SK-N-SH (cell line): ENCODE measurements at regions not wholly inside any gene's neighbourhood (a gene's known extent, or its start where the extent isn't known, plus 50 kb on each side); places are given as distances from the start of the nearest gene placed in this dataset.

Experiments used
- YY1 ChIP-seq: IDR thresholded peaks from 2 replicates; pipeline ENCODE4 v1.4.0; 2012; ENCODE audit warnings: low read depth, mild to moderate bottlenecking
- TF ChIP-seq, protein P1 (sequence below): fragments of 150-350 bp; IDR thresholded peaks from 2 replicates; pipeline ENCODE4 v1.6.1; 2016; ENCODE audit warnings: mild to moderate bottlenecking, low read depth, low read length
- TF ChIP-seq, protein P2 (sequence below): fragments of 200-600 bp; sonication (generic); IDR thresholded peaks from 2 replicates; pipeline ENCODE4 v1.6.1; 2017; ENCODE audit warnings: antibody characterized with exemption, mild to moderate bottlenecking, moderate library complexity
- TF ChIP-seq, protein P3 (sequence below): fragments of 150-350 bp; IDR thresholded peaks from 2 replicates; pipeline ENCODE4 v1.6.1; 2017; ENCODE audit warnings: antibody characterized with exemption, low read length, low read depth, borderline replicate concordance
- TF ChIP-seq, protein P4 (sequence below): IDR thresholded peaks from 2 replicates; pipeline ENCODE4 v1.4.0; 2012; ENCODE audit warnings: low read depth, borderline replicate concordance

DNA sequence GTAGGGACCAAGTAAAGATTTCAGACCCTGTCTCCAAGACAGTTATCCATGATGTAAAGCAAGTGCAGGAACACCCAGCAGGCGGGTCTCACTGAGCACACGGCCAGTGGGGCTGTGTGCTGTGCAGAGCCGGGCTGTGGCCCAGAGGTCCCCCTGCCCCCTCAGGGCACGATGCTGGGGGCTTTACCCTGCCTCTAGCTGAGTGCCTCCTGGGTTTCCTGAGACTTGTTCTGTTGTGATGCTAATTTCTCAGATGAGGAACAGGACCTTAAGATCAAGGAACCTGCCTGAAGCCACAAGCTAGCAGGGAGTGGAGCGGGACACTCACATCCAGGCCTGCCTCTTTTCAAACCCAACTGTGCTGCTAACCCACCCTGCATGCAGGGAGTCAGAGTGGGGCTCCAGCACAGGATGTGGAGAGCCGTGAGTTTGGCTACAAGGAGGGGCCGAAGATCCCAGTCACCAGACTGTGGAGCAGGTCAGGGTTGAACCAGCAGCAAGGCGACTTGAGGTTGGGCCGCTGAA is 76.1 kb upstream of the LYZL2 start:
- TF ChIP-seq, protein P1, sequence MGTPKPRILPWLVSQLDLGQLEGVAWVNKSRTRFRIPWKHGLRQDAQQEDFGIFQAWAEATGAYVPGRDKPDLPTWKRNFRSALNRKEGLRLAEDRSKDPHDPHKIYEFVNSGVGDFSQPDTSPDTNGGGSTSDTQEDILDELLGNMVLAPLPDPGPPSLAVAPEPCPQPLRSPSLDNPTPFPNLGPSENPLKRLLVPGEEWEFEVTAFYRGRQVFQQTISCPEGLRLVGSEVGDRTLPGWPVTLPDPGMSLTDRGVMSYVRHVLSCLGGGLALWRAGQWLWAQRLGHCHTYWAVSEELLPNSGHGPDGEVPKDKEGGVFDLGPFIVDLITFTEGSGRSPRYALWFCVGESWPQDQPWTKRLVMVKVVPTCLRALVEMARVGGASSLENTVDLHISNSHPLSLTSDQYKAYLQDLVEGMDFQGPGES: no peak
- TF ChIP-seq, protein P2, sequence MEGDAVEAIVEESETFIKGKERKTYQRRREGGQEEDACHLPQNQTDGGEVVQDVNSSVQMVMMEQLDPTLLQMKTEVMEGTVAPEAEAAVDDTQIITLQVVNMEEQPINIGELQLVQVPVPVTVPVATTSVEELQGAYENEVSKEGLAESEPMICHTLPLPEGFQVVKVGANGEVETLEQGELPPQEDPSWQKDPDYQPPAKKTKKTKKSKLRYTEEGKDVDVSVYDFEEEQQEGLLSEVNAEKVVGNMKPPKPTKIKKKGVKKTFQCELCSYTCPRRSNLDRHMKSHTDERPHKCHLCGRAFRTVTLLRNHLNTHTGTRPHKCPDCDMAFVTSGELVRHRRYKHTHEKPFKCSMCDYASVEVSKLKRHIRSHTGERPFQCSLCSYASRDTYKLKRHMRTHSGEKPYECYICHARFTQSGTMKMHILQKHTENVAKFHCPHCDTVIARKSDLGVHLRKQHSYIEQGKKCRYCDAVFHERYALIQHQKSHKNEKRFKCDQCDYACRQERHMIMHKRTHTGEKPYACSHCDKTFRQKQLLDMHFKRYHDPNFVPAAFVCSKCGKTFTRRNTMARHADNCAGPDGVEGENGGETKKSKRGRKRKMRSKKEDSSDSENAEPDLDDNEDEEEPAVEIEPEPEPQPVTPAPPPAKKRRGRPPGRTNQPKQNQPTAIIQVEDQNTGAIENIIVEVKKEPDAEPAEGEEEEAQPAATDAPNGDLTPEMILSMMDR: no peak
- no peak for TF ChIP-seq YY1
- TF ChIP-seq, protein P3, sequence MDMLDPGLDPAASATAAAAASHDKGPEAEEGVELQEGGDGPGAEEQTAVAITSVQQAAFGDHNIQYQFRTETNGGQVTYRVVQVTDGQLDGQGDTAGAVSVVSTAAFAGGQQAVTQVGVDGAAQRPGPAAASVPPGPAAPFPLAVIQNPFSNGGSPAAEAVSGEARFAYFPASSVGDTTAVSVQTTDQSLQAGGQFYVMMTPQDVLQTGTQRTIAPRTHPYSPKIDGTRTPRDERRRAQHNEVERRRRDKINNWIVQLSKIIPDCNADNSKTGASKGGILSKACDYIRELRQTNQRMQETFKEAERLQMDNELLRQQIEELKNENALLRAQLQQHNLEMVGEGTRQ: no peak
- TF ChIP-seq, protein P4, sequence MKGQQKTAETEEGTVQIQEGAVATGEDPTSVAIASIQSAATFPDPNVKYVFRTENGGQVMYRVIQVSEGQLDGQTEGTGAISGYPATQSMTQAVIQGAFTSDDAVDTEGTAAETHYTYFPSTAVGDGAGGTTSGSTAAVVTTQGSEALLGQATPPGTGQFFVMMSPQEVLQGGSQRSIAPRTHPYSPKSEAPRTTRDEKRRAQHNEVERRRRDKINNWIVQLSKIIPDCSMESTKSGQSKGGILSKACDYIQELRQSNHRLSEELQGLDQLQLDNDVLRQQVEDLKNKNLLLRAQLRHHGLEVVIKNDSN: no peak
